NOMO-1 treated with DMSO at 0.1 percent for 48 hours (cell line): ENCODE measurements at regions not wholly inside any gene's neighbourhood (a gene's known extent, or its start where the extent isn't known, plus 50 kb on each side); places are given as distances from the start of the nearest gene placed in this dataset.

Experiments used
- DNase-seq: peaks from one replicate; lab custom pipeline; 2025; ENCODE audit not compliant: unreplicated experiment; lab: John Stamatoyannopoulos, UW

DNA sequence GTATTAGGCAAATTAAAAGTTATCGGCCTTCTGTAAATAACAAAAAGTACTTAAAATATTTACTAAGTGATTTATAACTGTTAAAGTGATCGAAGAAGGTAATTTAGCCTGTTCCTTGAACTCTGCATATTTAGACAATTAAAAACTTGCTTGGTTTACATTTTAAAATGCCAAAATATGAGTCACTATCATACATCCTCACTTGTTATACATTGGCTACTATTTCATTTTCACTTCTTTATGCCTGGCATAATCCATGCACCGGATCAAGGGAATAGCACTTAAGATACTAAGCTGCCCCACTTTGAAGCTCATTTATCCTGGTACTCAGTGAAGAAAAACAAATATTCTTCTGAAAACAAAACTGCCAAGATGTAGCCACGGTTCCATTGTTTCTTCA, 344.6 kb downstream of the UBE3D start:
- DNase-seq: no peak

DNA sequence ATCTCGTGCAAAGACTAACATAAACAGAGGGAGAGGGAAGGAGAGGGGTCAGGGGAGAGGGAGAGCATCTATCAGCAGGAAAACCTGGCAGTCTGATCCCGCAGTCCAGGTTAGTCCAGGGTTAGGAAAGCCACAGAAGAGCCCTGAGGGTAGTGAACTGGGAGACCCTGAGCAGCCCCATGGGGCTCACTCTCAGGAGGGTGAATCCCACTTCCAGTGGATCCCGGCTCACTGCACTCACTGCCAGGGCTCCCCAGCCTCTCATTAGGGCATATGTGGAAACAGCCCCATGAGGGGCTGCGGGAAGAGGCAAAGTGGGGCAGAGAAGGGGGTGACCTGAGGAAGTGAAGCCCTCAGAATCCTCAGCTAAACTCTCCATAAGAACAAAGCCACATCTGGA, 329.9 kb downstream of the UBE3D start:
- no peak for DNase-seq

DNA sequence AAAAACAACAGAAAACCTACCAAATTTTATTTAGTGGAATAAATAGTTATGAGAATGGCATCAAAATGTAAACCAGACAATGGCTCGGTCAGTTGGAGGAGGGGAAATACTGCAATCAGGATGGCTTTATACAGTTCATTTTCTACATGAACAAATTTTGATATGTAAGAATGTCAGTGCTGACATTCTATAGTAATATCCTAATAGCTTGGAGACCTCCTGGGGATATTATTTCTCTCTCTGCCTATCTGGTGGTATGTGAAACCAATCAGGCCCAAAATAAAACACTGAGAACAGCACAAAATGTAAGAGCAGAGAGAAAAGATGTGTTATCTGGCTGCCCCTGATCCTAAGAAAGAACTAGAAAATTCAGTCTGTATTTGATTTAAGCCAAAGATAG, 327.7 kb downstream of the UBE3D start:
- DNase-seq: no peak

DNA sequence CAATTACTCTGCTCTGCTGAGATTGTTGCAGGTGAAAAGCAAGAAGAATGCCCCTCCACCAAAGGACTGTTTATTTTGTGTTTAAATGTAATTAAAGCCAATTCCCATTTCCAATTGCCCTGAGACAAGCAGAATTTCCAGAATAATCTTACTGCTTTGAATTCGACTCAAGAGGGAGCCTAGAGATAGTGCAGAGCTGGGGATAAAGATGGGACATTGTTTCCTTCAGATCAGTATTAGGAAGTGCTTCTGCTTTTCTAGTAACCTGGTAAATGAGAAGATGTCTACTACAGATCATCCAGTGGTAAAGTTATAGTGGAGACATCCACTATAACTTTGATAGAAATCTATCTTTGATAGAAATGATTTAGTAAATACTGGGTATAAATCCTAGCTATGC, 326.9 kb downstream of the UBE3D start:
- no peak for DNase-seq

DNA sequence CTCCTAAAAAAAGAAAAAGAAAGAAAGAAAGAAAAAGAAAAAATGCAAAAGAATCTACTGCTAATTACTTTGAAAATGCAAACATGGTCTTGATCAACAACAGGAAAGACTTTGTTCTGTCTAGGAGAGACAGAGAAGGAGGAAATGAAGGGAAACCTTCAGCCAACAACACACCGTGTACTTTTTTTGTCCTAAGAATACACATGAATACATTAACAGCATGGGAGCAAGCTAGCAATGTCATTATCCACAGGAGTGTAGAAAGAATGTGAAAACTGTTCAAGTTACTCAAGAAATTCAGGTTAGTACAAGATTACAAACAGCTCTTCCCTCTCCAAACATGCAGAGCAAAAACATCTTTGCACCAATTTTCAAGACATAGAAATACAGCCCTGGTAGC, 326.3 kb downstream of the UBE3D start:
- DNase-seq: no peak

DNA sequence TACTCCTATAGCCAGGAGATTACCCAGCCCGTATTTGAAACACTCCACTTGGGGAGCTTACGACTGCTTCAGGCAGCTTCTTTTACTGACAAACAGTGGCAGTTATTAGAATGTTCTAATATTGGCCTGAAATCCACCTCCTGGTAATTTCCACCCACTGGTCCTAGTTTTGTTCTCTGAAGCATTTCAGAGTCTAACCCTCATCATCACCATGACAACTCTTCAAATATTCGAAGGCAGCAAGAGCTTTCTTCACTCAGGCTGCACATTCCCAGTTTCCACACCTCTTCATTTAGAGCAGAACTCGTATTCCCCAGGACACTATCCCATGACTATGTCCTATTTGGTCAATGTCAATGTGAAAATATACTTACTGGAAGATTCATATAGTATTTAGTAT, 325.6 kb downstream of the UBE3D start:
- DNase-seq: no peak

DNA sequence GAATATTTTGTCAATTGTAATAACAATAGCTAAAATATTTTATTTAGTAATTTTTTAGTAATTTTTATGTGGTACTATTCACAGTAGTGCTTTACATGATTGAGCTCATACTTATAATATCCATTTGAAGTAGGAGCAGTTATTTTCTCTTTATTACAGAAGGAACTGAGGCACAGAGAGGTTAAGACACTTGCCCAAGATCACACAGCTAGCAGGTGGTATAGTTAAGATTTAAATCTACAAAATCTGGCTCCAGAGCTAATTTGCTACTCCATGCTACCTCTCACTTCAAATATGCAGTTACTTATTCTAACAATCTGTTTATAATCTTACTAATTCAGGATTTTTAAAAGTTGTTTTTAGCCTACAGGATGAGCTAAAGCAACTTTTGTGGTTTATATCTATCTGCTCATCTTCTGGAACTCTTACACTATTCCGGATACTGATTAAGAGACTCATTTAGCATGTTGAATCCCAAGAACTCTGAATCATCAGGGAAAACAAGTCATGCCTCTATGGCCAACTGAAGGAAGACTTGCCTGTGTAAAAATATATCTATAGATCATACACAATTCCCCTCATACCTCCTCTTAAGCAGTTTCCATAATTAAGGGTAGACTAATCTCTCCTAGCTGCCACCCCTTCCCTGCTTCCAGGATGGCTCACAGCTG, 324.2 kb downstream of the UBE3D start:
- no peak for DNase-seq

DNA sequence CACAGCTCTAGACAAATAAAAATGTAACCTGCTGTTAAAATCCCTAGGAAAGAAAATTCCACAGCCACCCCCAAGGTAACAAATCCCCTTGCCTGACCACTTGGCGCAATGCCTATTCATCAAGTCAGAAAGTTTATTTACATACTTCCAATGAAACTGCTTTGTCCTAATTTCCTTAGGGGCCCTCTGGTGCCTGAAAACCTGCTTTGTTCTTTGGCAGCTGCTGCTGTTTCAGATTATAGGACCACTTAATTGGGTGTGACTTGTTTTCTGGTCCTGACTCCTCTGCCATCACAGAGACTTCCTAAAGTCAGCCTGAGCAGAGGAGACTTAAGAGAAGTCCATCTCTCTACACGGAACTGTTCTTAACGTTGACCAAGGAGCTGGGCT, 323.6 kb downstream of the UBE3D start:
- no peak for DNase-seq

DNA sequence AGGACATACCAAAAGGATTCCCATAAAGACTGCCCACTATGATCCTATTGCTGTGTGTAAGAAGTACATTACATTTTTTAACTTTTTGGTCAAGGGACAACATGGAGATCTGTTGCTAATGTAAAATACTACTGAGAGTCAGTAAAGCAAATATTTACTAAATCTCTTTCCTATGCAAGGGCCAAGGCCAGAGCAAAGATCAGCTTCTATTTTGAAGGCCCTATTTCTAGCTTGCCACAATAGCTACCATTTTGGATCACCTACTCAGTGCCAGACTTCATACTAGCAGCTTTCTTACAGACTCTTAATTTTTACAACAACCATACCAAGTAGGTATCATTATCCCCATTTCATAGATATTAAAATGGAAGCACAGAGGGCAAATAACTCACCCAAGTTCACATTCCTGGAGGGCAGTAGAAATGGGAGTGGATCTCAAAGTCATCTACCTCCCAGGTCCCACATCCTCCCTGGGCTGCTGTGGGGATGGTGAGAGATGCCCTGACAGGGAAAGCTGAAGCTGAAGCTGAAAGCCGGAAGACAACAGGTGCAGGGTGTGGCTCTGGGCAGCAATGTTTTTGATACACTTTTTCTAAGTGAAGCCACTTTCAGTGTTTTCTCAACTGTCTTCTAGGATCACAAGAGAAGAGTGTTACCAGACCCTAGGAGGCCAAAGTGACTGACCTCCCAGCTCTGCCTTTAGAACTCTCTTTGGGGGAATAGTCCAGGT, 321.2 kb downstream of the UBE3D start:
- DNase-seq: no peak

DNA sequence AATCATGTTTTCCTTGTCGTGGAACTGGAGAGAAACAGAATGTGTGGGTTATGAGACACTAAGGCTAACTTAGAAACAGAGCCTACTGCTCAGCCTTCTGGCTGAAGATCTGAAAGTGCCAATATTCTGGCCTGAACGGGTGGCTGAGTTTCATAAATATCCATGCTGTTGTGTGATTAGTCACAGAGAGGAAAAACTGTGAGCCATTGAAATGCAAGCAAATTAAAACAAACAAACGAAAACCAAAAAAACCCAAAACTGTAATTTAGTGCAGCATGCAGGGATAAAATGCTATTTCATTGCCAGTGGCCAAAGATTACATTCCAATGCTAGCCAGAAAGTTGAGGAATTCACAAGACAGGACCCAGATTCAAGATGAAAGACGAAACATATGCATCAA, 315.1 kb downstream of the UBE3D start:
- no peak for DNase-seq

DNA sequence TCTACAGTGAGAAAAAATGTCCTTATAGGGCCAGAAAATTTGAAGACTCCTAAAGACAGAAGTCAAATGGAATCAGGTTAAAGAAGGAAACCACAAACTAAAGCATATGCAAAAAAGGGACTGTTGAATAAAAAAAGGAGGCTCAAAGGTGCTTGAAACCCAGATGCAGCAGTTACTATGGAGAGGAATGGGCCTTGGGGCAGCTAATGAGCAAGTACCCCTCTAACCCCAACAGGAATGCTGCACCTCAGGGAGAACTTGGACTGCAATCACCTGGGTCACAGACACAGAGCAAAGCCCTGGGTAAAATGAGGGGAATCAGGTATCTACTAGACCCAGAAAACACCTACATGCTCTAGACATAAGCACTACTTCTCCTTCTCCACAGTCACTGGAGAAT, 313.9 kb downstream of the UBE3D start:
- DNase-seq: no peak

DNA sequence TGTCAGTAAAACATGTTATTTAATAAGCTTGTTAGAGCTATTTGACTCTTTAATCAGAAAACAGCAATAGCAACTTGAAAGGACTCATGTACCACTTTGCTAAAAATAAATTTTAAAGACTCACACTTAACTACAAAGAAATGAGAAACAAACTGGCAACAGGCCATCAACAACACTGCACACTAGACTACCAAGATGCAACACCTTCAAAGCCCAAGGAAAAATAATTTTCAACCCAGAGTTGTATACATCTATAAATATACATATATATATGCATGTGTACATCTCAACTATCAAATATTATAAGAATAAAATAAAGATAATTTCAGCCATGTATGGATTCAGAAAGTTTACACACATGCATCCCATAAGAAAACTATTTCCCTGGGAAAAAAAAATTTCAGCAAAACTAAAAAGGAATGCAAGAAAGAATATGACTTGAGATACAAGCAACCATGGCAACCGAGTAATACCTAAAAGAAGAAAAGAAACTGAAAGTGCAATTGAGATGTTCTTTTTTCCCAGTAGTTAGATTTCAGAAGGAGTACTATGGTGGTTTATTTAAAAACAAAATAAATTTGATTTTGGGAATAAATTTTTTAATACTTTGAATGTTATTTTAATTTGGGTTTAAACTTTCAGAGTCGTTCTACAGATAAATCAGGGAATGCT, 303.8 kb downstream of the UBE3D start:
- no peak for DNase-seq

DNA sequence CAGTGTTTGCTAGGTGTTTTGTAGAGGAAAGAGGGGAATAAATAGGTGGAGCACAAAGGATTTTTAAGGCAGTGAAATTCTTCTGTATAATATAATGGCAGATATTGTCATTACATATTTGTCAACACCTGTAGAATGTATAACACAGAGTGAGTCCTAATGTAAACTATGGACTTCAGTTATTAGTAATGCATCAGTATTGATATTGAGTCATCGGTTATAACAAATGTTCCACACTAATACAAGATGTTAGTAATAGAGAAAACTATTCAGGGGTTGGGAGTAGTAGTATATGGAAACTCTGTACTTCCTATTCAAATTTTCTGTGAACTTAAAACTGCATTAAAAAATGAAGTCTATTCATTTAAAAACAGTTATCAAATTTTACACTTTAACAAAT, 299.2 kb downstream of the UBE3D start:
- no peak for DNase-seq

DNA sequence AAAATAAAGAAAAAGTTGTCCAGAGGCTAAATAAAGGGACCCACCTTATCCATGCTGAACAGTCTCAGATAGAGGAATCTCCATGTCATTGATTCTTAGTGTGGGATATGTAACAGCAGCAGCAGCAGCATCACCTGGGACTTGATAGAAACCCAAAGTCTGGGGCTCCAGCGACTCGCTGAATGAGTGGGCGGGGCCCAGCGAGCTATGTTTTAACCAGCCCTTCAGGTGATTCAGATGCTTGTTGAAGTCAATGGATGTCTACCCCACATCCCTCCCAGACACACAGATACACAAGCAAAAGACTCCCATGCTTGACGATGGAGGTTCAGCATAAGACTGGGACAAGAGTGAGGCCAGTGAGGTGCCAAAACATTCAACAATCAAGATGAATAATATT, 298.6 kb downstream of the UBE3D start:
- DNase-seq: no peak

DNA sequence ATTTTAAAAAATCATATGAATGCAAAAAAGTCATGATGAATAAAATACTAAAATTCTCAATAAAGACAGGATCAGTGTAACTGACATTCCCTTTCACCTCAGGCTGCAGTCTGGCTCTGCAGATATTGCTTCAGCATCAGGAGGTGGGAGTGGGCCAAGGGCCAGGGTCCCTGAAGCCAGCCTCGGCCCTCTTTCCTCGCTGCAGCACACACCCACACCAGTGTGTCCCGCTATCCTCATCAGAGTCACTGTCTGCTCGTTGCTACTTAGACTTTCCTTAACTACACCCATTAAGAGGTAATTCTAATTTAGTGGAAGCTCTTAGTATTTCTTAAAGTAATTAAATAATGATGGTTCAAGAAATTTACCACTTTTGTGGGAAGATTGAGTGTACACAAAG, 298.2 kb downstream of the UBE3D start:
- DNase-seq: no peak

DNA sequence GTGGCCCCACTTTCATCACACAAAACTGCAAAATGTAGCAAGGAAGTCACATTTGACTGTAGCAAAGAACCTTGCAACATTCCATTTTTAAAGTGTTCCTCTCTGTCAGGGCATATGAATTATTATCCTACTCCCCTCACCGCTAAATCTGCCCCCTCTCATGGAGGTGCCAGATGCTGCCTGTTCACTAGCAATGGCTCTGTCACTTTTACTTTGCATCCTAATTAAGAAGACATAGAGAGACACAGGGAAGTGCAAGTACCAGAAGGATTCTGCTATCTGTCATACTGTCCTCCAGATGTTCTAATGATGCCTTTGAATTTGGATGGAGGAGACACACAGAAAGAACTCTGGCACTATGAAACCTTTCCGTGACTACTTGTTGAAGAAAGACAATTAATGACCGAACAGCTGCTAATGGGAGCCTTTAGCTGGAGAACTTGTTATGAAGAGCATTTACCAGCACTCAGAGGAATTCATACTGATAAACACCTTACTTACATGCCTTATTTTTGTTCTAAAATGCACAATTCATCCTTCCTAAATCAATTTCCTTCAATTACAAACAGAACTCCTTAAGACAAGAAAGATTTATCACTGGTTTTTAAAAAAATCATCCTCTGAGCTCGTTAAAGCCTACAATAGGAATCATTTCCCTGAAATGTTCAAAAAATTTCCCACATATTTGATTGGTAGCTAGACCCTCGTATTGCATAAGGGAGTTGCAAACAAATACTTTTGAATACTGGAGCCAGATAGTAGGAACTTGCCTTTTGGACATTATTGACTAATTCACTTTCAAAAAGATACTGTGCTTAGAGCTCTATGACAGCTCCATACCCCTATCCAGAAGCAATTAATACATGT, 292.6 kb downstream of the UBE3D start:
- DNase-seq: peak; percentile 15

DNA sequence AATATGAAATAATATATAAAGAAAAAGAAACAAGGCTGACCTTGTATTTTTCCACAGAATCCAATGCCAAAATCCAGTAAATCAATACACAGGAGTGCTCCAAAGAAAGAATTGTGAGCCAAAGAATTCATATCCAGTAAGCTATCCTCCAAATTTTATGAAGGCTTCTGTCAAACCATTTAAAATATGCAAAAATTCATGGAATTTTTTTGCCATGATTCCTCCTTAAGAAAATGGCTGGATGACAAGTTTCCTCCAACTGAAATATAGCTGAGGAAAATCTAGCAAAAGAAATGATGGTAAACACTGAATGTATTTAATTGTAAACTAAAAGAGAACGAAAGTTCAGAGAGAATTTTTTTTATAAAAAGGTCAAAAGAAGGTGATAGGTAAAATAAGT, 290.3 kb downstream of the UBE3D start:
- DNase-seq: no peak

DNA sequence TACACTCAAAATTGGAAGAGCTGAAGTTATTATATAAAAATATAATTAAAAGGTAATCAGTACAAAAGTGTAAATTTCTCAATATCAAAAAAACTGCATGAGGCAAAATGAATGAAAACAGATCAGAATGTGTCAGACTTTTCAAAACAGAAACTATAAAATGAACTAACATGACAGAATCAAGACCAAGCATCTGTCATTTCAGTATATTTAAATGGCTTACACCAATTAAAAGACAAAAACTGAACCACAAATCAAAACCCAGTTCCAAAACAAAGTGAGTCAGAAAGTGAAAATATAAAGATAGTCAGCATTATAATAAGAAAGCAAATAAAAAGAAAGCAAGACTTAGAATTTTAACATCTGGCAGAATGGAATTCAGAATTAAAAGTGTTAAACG, 289.7 kb downstream of the UBE3D start:
- DNase-seq: no peak

DNA sequence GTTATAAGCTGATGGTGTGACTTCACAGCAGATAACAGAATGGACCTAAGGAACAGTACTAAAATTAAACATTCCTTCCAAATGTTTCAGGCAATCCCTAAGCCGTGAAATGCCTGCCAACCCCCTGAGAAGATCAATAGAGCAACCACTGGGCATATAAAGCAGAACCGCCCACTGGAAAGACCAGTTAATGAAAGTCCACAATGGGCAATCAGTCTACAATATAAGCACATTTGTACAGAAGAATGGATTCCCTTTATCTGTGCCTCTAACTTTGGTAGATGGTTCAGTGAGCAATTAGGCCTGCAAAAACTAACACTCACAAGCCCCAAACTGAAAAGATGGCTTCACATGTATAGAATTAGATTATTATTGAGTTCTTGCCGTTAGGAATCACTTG, 286.6 kb downstream of the UBE3D start:
- DNase-seq: no peak

DNA sequence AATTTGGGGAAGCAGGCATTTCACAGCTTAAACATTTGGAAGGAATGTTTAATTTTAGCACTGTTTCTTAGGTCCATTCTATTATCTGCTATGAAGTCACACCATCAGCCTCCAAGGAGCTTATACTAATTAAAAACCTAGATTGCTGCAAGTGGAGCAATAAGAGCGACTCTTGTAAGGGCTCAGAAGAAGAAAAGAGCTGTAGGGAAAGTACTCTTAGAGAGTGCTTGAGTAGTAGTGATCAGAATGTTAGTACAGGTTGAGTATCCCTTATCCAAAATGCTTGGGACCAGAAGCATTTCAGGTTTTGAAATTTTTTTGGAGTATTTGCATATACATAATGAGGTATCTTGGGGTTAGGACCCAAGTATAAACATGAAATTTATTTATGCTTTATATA, 285.3 kb downstream of the UBE3D start:
- no peak for DNase-seq

DNA sequence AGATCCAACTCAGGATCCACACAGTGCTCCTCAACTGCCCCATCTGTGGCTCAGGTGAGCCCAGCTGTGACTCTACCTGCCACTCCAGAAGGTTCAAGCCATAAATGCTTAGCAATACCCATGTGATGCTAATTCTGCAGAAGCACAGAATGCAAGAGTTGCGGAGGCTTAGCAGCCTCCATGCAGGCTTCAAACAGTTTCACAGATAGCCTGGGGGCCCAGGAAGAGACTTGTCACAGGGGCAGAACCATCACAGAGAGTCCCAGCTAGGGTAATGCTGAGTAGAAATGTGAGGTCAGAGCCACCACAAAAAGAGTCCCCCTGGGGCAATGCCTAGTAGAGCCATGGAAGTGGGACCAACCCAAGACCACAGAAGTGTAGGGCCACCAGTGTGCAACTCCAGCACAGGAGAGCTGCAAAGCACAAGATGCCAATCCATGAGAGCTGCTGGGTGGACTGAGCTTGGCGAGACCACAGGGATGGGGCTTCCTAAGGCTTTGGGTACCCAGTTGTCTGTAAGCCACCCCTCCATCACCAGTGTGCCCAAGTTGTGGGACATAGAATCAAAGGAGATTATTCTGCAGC, 283.9 kb downstream of the UBE3D start:
- DNase-seq: no peak
